Nucleus accumbens (tissue), 56 donors: ENCODE measurements at regions not wholly inside any gene's neighbourhood (a gene's known extent, or its start where the extent isn't known, plus 50 kb on each side); places are given as distances from the start of the nearest gene placed in this dataset.

Experiments
- DNase-seq, 56 donors: peaks; one replicate each; lab custom pipeline; 2025; lab: John Stamatoyannopoulos, UW

DNA sequence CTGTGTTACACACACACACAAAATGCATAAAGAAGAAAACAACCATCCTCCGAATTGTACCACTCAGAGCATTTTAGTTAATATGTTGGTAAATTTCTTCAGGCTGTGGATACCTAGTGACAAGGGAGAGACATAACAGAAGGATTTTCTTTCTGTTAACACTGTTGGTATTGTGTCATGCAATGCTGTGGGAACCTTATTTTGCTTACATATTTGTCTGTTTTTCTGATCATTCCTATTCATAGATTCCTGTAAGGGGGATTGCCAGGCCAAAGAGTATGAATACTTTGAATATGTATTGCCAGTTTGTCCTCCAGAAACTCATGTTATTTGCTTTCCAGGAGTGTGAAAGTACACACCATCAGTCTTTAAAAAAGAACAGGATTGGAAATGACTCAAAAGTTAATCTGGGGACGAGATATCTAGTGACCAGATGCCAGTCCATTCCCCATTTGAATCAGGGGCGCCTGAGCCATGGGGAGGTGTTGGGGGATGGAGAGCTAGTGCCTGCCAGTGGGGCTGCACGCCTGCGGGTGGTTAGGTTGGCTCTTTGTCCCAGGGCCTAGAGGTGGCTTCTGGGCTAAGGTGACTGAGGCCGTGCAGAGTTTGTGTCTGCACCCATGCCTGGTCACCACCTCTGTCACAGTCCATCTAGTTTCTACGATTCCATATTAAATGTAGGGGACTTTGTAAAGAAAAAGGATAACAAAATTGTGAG lies 142.0 kb downstream of the PTPN20 start:
- no peak for DNase-seq

DNA sequence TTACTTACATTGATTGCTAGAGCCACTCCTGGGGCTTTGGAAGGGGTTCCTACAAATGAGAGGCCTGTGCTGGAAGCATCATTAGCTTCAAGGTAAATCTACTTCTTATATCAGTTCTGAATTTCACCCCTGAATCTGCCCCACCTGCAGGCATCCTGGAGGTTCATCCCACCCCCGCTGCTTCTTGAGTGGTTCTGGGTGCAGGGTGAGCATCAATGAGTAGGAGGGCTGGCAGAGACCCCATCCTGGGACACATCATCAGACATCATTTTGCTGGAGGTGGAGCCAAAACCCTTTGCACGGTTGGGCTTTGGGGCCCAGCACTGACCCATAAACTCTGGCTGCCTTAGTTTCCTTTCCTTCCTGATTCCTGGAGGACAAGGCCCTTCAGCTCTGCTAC lies 143.7 kb downstream of the PTPN20 start:
- DNase-seq: no peak

DNA sequence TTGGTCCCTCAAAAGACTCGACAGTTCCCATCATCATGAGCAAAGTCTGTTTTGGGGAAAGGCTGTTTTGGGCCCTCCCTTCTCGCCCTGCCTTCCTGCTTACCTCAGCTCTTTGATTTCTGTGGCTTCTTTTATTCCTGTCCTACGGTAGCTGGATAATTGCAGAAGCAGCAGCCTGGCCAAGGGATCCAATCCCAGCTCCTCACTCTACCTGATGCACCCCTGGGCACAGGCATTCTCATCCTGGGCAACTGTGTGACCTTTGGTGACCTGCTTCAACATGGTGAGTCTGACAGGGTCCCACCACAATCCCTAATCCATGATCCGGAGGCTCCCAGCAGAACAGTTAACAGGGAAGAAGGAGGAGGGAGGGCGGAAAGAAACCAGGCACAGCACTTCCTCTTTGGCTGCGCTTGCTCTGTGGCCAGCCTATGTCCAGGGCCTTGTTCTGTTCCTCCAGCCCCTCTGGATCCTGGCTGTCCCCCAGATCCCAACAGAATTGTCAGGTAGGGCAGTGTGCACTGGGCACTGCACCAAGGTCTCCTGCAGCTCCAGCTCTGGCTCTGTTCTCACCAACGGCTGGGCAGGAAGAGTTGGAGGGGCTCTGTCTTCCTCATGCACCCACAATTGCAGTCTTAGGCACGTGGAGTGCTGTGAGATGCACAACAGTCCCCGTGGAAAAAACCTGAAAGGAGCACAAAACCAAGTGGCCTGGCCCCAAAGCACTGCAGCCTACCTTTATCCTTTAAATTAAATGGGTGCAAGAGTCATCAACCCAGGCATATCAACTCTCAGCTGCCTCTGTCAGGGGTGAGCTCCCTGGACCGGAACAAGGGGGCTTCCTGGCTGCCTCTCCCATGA lies 144.4 kb downstream of the PTPN20 start:
- no peak for DNase-seq

DNA sequence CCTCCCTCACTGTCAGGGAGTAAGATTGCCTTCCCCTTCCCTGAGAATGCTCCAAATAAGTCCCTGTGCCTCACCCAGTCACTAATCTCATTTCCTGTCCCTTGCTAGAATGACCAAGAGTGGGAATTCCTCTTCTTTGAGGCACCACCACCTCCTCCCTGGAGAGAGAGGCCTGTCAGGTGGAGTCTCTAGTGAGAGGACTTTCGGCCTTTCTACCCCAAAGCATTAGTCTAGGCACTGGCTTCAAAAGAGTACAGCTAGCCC lies 145.0 kb downstream of the PTPN20 start:
- DNase-seq: no peak

DNA sequence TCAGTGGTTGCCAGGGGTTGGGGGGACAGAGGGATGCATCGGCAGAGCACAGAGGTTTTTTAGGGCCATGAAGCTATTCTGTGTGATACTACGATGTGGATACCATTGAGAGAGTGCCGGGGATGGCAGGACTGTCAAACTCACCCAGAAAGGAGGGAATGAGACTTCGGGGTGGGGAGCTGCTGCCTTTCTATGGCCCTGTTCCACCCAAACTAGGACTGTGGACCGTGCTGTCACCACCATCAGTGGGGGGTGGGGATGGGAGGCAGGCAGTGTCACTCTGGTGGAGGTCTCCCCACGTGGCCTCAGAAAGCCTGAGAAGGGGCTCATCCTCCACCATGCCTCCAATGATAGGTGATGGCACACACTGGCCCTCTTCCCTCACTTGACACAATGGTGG lies 146.2 kb downstream of the PTPN20 start:
- no peak for DNase-seq

DNA sequence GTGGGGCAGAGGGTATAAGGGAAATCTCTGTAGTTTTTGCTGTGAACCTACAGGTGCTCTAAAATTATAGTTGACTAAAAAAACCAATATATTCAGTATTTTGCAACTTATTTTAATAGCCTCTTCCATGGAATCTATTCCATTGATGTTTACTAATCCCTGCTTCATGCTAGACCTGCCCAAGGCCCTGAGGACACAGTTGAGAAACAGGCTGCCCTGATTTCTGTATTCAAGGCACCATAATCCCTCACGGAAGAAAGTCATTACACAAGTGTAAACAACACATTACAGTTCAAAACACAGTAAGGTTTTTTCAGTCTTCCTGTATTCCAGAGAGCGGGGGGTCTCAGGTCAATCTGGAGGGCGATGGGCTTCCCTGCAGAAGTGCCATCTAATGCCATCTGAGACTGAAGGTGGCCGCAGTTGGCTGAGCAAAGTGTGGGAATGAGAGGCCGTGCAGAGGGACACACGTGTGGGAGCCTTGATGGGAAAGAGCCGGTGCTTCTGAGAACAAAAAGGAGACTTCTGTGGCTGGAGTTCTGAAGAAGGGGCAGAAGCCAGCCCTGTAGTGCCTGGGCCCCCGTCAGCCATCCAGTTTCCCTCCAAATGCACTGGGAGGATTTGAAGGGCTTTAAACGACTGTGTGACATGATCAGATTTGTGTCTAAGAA lies 146.9 kb downstream of the PTPN20 start:
- DNase-seq: no peak

DNA sequence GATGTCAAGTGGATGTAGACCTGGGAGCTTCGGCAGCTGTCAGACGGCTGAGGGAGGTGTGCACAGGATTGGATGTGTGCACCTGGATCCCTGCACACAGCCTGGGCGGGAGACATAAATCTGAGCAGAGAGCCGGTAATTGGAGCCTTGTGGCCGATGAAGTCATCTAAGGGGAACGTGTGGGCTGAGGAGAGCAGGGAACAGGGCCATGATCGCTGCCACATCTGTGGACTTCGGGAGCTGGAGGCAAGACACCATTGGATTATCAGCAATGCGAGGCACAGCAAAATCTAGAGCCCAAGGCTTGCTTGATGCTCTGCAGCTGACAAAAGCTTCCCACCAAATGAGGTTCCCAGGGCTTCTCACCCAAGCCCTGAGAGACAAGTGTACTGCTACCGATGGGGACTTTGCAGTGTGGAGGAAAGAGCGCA lies 147.7 kb downstream of the PTPN20 start:
- DNase-seq: no peak

DNA sequence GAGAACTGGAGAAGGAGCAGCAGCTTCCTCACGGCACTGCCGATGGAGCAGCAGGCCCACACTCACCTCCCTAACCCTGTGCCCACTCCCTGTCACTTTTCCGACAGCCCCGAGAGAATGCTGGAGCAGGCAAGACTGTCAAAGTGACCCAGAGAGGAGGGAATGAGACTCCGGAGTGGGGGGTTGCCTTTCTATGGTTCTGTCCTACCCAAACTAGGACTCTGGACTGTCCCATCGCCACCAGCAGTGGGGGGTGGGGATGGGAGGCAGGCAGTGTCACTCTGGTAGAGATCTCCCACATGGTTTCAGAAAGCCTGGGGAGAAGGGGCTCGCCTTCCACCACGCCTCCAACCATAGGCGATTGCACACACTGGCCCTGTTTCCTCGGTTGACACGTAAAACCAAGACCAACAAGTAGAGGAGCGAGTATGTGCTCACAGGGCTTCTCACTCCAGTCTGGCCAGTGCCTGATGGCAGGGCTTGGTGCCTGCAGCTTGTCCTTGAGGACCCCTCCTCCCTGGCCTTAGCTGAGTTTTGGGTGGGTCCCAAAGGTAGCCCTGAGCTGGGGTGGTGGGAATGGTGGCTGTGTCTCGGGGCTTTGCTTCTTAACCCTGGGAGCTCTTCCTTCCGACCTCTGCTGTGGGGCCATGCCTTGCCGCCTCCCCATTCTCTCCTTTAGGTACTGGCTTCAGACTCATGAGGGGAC lies 148.5 kb downstream of the PTPN20 start:
- DNase-seq: no peak

DNA sequence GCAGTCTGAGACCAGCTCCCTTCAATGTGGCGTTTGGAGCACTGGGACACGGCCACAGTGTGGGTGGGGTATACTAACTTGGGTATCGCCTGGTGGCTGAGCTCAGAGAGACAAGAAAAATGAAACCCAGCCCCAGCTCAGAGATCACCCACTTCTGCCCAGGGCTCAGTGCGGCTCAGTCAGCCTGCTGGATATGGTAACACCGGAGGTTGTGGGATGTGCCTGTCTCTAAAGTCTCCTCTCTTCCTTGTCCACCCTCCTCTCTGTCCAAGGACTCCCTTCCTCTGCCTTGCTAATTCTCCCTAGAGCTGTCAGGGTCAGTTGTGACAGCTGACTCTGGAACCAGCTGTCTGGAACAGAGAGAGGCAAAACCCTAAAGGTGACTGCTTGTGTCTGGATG lies 149.1 kb downstream of the PTPN20 start:
- DNase-seq: no peak

DNA sequence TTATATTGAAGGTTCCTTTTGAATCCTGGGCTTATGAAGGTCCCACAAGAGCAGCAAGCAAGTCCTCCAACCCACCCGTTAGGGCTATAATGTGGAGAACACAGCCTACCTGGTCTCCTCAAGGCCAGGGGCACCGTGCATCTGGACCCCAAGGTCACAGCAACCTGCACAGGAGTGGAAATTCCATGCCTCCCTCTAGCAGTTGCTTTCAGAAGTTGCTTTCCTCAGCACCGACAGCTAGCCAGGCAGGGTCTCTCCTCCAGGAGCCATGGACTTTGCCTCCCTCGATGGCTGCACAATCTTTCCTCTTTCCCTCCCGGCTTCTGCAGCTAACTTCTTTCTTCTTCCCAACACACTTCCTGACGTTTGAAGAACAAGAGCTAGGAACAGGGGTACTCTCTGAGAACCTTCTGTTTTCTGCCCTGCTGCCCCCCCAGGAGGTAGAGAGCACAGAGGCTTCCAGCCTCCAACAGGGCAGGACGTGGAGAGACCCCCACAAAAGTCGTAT lies 149.8 kb downstream of the PTPN20 start:
- DNase-seq: no peak

DNA sequence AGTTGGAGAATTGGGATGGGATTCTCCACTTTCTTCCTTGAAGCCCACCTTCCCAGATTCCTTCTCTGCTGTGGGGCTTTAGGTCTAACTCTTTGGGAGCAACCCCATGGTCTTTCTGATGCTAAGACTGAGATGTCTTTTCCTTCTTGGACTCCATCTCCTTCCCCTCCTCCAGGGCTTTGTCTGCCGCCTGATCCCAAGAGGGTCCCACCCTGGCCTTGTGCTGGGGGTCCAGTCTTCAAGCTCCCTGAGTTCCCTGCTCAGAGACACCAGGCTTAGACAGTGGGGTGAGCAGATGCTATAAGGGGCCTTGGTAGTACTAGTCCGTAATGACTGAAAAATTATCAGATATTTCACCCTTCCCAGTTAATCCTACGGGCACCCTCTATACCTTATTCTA lies 150.5 kb downstream of the PTPN20 start:
- DNase-seq: no peak

DNA sequence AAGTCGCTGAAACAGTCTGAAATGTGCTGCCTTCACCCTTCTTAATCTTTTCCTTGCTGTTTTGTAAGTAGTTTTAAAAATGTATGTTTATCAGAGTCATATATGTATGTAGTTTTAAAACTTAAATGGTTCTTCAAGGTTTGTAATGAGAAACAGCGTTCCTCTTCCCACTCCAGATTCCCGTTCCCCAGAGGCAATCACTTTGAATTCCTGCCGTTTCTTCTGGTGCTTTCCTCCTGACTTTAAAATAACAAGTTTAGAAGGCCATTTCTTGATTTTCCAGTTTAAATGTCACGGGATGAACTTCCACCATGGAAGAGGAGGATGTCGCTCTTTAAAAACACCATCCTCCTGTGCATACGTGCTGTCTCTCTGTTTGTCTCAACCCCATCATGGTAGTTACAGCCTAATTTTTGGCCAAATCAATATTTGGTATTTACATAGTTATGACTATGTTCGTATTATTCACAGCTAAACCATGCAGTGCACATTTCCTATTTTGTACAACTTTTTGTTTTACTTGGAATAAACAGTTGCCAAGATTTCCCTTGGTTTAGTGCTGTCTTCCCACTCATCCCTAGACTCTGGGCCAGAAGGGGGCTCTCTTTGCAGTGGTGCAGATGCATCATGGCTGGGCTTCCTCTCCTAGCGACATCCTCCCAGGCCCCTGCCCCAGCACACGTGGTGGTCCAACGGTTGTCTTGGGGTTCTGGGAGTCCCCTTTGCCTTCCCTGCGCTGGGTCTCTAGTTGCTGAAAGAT lies 151.4 kb downstream of the PTPN20 start:
- no peak for DNase-seq

DNA sequence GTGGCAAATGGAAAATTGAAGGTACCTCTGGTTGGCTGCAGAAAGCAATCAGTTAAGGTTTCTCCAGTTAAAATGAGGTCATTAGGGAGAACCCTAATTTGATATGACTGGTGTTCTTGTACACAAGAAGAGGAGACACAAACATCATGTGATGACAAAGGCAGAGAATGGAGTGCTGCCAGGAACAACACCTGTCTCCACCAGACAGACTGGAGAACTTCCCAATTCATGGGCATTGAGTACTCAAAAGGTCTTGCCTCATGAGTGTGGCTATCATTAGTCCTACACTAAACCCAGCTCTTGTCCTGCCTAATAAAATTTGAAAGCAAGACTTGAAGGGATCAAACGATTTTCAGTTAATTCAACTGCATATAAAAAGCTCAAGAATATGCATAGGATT lies 152.6 kb downstream of the PTPN20 start:
- no peak for DNase-seq

DNA sequence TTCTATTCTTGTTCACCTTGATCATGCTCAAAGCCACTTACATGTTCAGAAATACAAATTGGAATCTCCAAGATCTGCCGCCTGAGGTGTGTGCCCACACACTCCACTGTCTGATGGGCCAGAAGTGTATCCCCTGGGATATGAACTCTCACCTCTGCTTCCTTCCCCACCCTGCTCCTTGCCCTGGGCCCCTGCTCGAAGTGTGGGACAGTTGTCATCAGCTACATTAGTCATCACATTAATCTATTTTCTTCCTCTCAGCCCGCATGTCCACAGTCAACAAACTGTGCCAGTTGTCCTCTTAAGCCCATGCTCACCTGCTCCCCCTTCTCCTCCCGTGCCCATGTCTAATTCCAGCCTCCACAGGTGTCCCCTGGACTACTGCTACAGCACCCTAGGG lies 154.7 kb downstream of the PTPN20 start:
- no peak for DNase-seq

DNA sequence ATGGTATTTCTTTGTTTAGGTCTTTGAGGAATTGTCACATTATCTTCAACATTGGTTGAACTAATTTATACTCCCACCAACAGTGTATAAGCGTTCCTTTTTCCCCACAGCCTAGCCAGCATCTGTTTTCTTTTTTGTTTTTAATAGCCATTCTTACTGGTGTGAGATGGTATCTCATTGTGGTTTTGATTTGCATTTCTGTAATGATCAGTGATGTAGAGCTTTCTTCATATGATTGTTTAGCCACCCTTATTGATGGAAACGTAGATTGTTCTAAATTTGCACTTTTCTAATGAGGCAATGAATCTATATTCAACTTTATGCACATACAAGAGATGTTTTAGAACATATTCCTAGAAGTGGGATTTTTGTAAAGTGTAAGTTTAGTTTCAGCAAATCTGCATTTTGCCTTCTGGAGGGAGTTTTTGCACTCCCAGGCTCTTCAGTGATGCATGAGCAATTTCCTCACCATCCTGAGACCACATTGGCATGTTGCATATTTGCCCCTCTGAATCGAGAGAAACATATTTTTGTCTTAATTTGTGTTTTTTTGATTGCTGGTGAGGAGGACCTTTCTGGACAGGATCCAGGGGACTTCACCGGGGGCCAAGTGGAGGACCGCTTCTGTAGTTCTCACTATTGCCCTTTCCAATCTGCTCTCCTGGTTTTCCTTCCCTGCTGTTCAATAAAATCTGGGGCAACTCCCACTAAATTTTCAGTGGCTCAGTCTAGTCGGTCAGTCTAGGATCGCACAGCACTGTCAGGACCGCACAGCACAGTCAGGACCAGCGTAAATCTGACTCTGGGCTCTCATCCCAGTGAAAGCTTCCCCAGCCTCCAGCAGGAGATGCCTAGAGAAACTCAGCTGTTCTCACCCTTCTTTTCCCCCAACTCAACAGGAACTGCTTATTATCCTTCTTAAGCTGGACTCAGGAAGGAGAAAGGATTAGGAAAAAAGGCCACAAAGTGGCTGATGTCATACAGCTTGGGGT lies 157.0 kb downstream of the PTPN20 start:
- no peak for DNase-seq

DNA sequence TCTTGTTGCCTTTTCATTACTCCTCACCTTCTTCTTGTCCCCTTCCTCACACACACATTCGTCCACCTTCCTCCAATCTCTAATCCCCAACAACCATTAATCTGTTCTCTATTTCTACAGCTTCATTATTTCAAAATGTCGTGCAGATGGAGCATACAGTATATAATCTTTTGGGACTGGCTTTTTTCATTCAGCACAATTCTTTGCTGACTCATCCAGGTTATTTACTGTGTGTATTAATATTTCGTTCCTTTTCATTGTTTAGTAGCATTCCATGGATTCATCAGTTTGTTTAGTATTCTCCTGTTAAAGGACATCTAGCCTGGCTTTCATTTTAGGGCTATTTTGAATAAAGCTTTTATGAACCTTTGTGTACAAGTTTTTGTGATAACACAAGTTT lies 159.3 kb downstream of the PTPN20 start:
- no peak for DNase-seq

DNA sequence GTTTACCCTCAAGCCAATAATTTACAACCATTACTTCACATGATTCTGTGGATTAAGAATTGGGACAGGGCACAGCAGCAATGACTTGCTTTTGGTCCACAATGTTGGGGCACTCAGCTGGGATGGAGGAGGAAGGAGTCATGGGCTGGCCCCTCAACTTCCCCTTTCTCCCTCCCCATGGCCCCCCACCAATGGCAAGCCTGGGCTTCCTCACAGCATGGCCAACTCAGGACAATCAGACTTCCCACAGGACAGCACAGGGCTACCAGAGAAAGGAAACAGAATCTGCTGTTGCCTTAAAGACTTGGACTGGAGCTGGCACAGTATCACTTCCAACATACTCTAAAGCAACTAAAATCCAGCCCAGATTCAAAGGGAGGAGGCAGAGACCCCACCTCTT lies 160.7 kb downstream of the PTPN20 start:
- no peak for DNase-seq

DNA sequence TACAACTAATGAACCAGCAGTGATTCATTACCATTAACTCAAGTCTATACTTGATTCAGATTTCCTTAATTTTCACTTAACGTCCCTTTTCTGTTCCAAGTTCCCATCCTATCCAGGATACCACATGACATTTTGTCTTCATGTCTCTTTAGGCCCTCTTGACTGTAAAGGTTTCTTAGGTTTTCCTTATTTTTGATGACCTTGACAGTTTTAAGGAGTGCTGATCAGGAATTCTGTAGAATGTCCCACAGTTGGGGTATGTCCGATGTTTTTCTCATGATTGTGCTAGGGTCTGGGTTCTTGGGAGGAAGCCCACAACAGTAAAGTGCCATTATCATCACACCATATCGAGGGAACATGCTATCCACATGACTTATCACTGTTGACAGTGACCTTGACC lies 162.7 kb downstream of the PTPN20 start:
- no peak for DNase-seq

DNA sequence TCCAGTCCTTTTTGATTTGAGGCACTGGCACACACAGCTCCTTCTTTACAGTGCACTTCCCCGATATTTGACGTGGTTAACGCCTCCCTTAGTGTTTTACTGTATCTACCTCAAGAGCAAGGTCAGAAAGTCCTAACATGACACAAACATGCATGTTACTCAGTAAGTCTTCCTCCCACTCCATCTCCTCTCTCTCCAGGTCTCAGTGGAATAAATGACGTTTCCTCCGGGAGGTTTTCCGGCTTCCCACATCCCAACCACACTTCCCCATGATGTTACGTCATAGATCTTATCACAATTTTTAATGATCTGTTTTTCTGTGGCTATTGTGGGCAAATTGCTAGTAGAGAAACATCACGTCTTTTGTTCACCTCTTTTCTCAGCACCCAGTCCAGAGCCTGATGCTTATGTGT lies 165.7 kb downstream of the PTPN20 start:
- DNase-seq: no peak
